ENCODE measurements at regions not wholly inside any gene's neighbourhood (a gene's known extent, or its start where the extent isn't known, plus 50 kb on each side); places are given as distances from the start of the nearest gene placed in this dataset.
"Not testable (repeated sequence)": the region's sequence is repeated elsewhere in the genome, so short reads cannot be mapped to it uniquely, and the experiment has no call there.

- DNase-seq (ENCODE audit: low read depth in 2 of 3, low spot score in 1 of 3): no peak
These were observed 123.7 kb upstream of the RNF32 start for GRCh38 chr7:156516791-156517378.

- DNase-seq (ENCODE audit: low read depth in 2 of 3, low spot score in 1 of 3): no peak
These were observed 124.4 kb upstream of the RNF32 start for GRCh38 chr7:156515911-156516790.

GRCh38 chr7:156514851-156515250, 125.7 kb upstream of the RNF32 start:
- DNase-seq (ENCODE audit: low read depth in 2 of 3, low spot score in 1 of 3): no peak

GRCh38 chr7:156511426-156511825, 129.1 kb upstream of the RNF32 start:
- no peak for DNase-seq (ENCODE audit: low read depth in 2 of 3, low spot score in 1 of 3)

GRCh38 chr7:156510966-156511365, 129.6 kb upstream of the RNF32 start:
- DNase-seq (ENCODE audit: low read depth in 2 of 3, low spot score in 1 of 3): no peak

- no peak for DNase-seq (ENCODE audit: low read depth in 2 of 3, low spot score in 1 of 3)
These were observed 131.4 kb upstream of the RNF32 start for GRCh38 chr7:156509216-156509615.

GRCh38 chr7:156505876-156506275, 134.7 kb upstream of the RNF32 start:
- no peak for DNase-seq (ENCODE audit: low read depth in 2 of 3, low spot score in 1 of 3)

- no peak for DNase-seq (ENCODE audit: low read depth in 2 of 3, low spot score in 1 of 3)
These were observed 135.7 kb upstream of the RNF32 start for GRCh38 chr7:156504687-156505545.

- DNase-seq (ENCODE audit: low read depth in 2 of 3, low spot score in 1 of 3): no peak
These were observed 136.6 kb upstream of the RNF32 start for GRCh38 chr7:156504006-156504405.

GRCh38 chr7:156503196-156503595, 137.4 kb upstream of the RNF32 start:
- DNase-seq (ENCODE audit: low read depth in 2 of 3, low spot score in 1 of 3): no peak

GRCh38 chr7:156501815-156502214, 138.8 kb upstream of the RNF32 start:
- DNase-seq (ENCODE audit: low read depth in 2 of 3, low spot score in 1 of 3): not testable (repeated sequence)

- DNase-seq (ENCODE audit: low read depth in 2 of 3, low spot score in 1 of 3): no peak
These were observed 141.2 kb upstream of the RNF32 start for GRCh38 chr7:156499247-156499881.

GRCh38 chr7:156497776-156498509, 142.6 kb upstream of the RNF32 start:
- no peak for DNase-seq (ENCODE audit: low read depth in 2 of 3, low spot score in 1 of 3)

GRCh38 chr7:156496865-156497264, 143.7 kb upstream of the RNF32 start:
- DNase-seq (ENCODE audit: low read depth in 2 of 3, low spot score in 1 of 3): no peak

GRCh38 chr7:156496363-156496769, 144.2 kb upstream of the RNF32 start:
- no peak for DNase-seq (ENCODE audit: low read depth in 2 of 3, low spot score in 1 of 3)

- no peak for DNase-seq (ENCODE audit: low read depth in 2 of 3, low spot score in 1 of 3)
These were observed 145.6 kb upstream of the RNF32 start for GRCh38 chr7:156494960-156495359.

GRCh38 chr7:156493942-156494341, 146.6 kb upstream of the RNF32 start:
- no peak for DNase-seq (ENCODE audit: low read depth in 2 of 3, low spot score in 1 of 3)

GRCh38 chr7:156492170-156492569, 148.4 kb upstream of the RNF32 start:
- no peak for DNase-seq (ENCODE audit: low read depth in 2 of 3, low spot score in 1 of 3)

GRCh38 chr7:156491435-156491834, 149.1 kb upstream of the RNF32 start:
- no peak for DNase-seq (ENCODE audit: low read depth in 2 of 3, low spot score in 1 of 3)

GRCh38 chr7:156490021-156490800, 150.4 kb upstream of the RNF32 start:
- no peak for DNase-seq (ENCODE audit: low read depth in 2 of 3, low spot score in 1 of 3)
